IMR-90 (cell line): ENCODE measurements at regions not wholly inside any gene's neighbourhood (a gene's known extent, or its start where the extent isn't known, plus 50 kb on each side); places are given as distances from the start of the nearest gene placed in this dataset.

Experiments
- ATAC-seq: fragments of 200-7000 bp; cut with Tn5 transposase; 2 replicates; pipeline ENCODE4 v1.9.1; 2020; ENCODE audit warnings: low read depth, mild to moderate bottlenecking, moderate library complexity
- BruUV-seq: library from RNA; stranded (reverse); fragments of 400-500 nt; replicated peaks from 2 replicates; lab custom pipeline; 2021; lab: Mats Ljungman, UMichigan
- CTCF ChIA-PET: fragments of 300-600 bp; formaldehyde crosslinking; extraction: SDS; loops from one replicate; lab custom pipeline; 2021; ENCODE audit warnings: antibody characterized with exemption; lab: Yijun Ruan, JAX
- POLR2A ChIA-PET: fragments of 300-600 bp; sonication (Branson Sonifier 250); formaldehyde crosslinking; loops from one replicate; lab custom pipeline; 2022; ENCODE audit warnings: antibody characterized with exemption; ENCODE audit not compliant: unreplicated experiment; lab: Charles Lee
- DNase-seq: peaks from one replicate; pipeline ENCODE4 v3.0.0; 2013
- H2AFZ ChIP-seq: replicated peaks from 2 replicates; pipeline ENCODE3; 2013; ENCODE audit warnings: low read length, mild to moderate bottlenecking; ENCODE audit not compliant: poor library complexity
- H2AK5ac ChIP-seq: 2 replicates; pipeline ENCODE4 v1.6.1; 2013; ENCODE audit warnings: low read depth, low read length, inconsistent platforms
- H2AK9ac ChIP-seq: replicated peaks from 2 replicates; pipeline ENCODE3; 2013; ENCODE audit warnings: mild to moderate bottlenecking, low read depth, low read length, moderate library complexity; ENCODE audit not compliant: poor library complexity
- H2BK120ac ChIP-seq: 2 replicates; pipeline ENCODE4 v1.6.1; 2013; ENCODE audit warnings: low read depth, low read length, inconsistent platforms
- H2BK15ac ChIP-seq: 3 replicates; pipeline ENCODE4 v1.6.1; 2013; ENCODE audit warnings: low read depth, low read length, inconsistent platforms
- H2BK20ac ChIP-seq: 2 replicates; pipeline ENCODE4 v1.6.1; 2013; ENCODE audit warnings: low read depth, mild to moderate bottlenecking, inconsistent platforms, low read length, moderate library complexity
- H2BK5ac ChIP-seq: 2 replicates; pipeline ENCODE4 v1.6.1; 2013; ENCODE audit warnings: mild to moderate bottlenecking, low read depth, low read length, inconsistent platforms; ENCODE audit not compliant: poor library complexity, severe bottlenecking
- H3K14ac ChIP-seq: replicated peaks from 2 replicates; pipeline ENCODE4 v1.6.1; 2013; ENCODE audit warnings: low read depth, low read length, inconsistent platforms
- H3K18ac ChIP-seq: 2 replicates; pipeline ENCODE4 v1.6.1; 2013; ENCODE audit warnings: low read depth, low read length, control low read depth
- H3K23ac ChIP-seq: 2 replicates; pipeline ENCODE4 v1.6.1; 2013; ENCODE audit warnings: low read depth, low read length, inconsistent platforms
- H3K27ac ChIP-seq: 2 replicates; pipeline ENCODE4 v1.5.1; 2013; ENCODE audit warnings: mild to moderate bottlenecking, control low read depth, low read length; ENCODE audit not compliant: insufficient read depth
- H3K27me3 ChIP-seq: 2 replicates; pipeline ENCODE4 v1.6.1; 2013; ENCODE audit warnings: low read length; ENCODE audit not compliant: control insufficient read depth, insufficient read depth
- H3K36me3 ChIP-seq: 2 replicates; pipeline ENCODE4 v1.6.1; 2013; ENCODE audit warnings: low read length, mixed read lengths; ENCODE audit not compliant: control insufficient read depth, insufficient read depth
- H3K4ac ChIP-seq: 2 replicates; pipeline ENCODE4 v1.6.1; 2013; ENCODE audit warnings: low read depth, low read length, inconsistent platforms
- H3K4me1 ChIP-seq: 2 replicates; pipeline ENCODE4 v1.6.1; 2013; ENCODE audit warnings: low read length, mixed read lengths; ENCODE audit not compliant: control insufficient read depth, insufficient read depth
- H3K4me2 ChIP-seq: 2 replicates; pipeline ENCODE4 v1.6.1; 2013; ENCODE audit warnings: low read depth, mild to moderate bottlenecking, control low read depth, low read length, moderate library complexity
- H3K4me3 ChIP-seq: 2 replicates; pipeline ENCODE4 v1.5.1; 2013; ENCODE audit warnings: low read depth, mild to moderate bottlenecking, control low read depth, low read length, moderate library complexity; ENCODE audit not compliant: insufficient read depth
- H3K56ac ChIP-seq: 2 replicates; pipeline ENCODE4 v1.6.1; 2013; ENCODE audit warnings: low read length, inconsistent platforms; ENCODE audit not compliant: insufficient read depth; ENCODE audit errors: extremely low read depth
- H3K79me1 ChIP-seq, 2 experiments: 2 replicates each; pipeline ENCODE4 v1.6.1; 2013; ENCODE audit warnings: low read length in 2 of 2, inconsistent platforms in 1 of 2, low read depth in 1 of 2
- H3K9ac ChIP-seq: 2 replicates; pipeline ENCODE4 v1.6.1; 2013; ENCODE audit warnings: low read depth, low read length, control low read depth
- H3K9me1 ChIP-seq: 2 replicates; pipeline ENCODE4 v1.6.1; 2013; ENCODE audit warnings: low read length, inconsistent platforms; ENCODE audit not compliant: insufficient read depth
- H3K9me3 ChIP-seq: 2 replicates; pipeline ENCODE4 v1.6.1; 2013; ENCODE audit warnings: low read length; ENCODE audit not compliant: control insufficient read depth, insufficient read depth
- H4K20me1 ChIP-seq: 2 replicates; pipeline ENCODE4 v1.6.1; 2013; ENCODE audit warnings: low read length, inconsistent platforms; ENCODE audit not compliant: insufficient read depth
- H4K5ac ChIP-seq: 2 replicates; pipeline ENCODE4 v1.6.1; 2013; ENCODE audit warnings: mild to moderate bottlenecking, low read depth, low read length, control low read depth
- H4K8ac ChIP-seq, 2 experiments: 2 replicates each; pipeline ENCODE4 v1.6.1; 2013; ENCODE audit warnings: low read depth in 2 of 2, low read length in 2 of 2, control low read depth in 1 of 2, inconsistent platforms in 1 of 2
- H4K91ac ChIP-seq: 2 replicates; pipeline ENCODE4 v1.6.1; 2013; ENCODE audit warnings: low read depth, low read length, inconsistent platforms; ENCODE audit not compliant: insufficient read depth
- CTCF ChIP-seq: conservative IDR thresholded peaks from 2 replicates; pipeline ENCODE4 v1.5.1; 2012; ENCODE audit warnings: mild to moderate bottlenecking, low read depth, low read length, improper control_type of control experiment
- ELK1 ChIP-seq: fragments of 150-350 bp; IDR thresholded peaks from 2 replicates; pipeline ENCODE4 v1.6.1; 2016; ENCODE audit warnings: low read depth, mild to moderate bottlenecking, low read length, moderate library complexity, borderline replicate concordance
- FOS ChIP-seq: fragments of 150-350 bp; IDR thresholded peaks from 2 replicates; pipeline ENCODE4 v1.6.1; 2016; ENCODE audit warnings: low read depth, low read length
- MAFK ChIP-seq: IDR thresholded peaks from 2 replicates; pipeline ENCODE4 v1.6.1; 2012; ENCODE audit warnings: low read depth, low read length, improper control_type of control experiment
- POLR2A ChIP-seq: IDR thresholded peaks from 2 replicates; pipeline ENCODE4 v1.6.1; 2012; ENCODE audit warnings: mild to moderate bottlenecking, low read depth, low read length
- RCOR1 ChIP-seq: IDR thresholded peaks from 2 replicates; pipeline ENCODE4 v1.6.1; 2012; ENCODE audit warnings: mild to moderate bottlenecking, low read length, improper control_type of control experiment; ENCODE audit not compliant: insufficient replicate concordance
- RFX5 ChIP-seq: IDR thresholded peaks from 2 replicates; pipeline ENCODE4 v1.8.0; 2012; ENCODE audit warnings: low read depth, mild to moderate bottlenecking, low read length, moderate library complexity
- SMC3 ChIP-seq: fragments of 150-350 bp; IDR thresholded peaks from 2 replicates; pipeline ENCODE4 v1.6.1; 2016; ENCODE audit warnings: low read depth, mild to moderate bottlenecking, antibody characterized with exemption, low read length, moderate library complexity
- WGBS, 2 experiments: methylation state at CpG; one replicate each; pipeline versions ENCODE4 v1.1.5 to v1.1.7; 2013; ENCODE audit warnings: missing lambda C conversion rate in 2 of 2; ENCODE audit not compliant: insufficient read length in 1 of 2; ENCODE audit errors: extremely low coverage in 2 of 2; 5-methylcytosine and 5-hydroxymethylcytosine counted together
- dilution Hi-C: fragments of 300-500 bp; cut with HindIII; formaldehyde crosslinking; loops from one replicate; pipeline ENCODE4 v1.14.3; 2018; ENCODE audit warnings: low sequenced_read_pairs; ENCODE audit not compliant: unreplicated experiment
- in situ Hi-C: fragments of 300-500 bp; cut with MboI; formaldehyde crosslinking; loops from 3 replicates; pipeline ENCODE4 v1.14.3; 2019; ENCODE audit warnings: low sequenced_read_pairs, inconsistent platforms, mixed read lengths
- intact Hi-C: fragments of 100-400 bp; cut with micrococcal nuclease; formaldehyde crosslinking; loops from 2 replicates; pipeline ENCODE4 v1.10.0; 2022

- Histone ChIP-seq H4K20me1 (no peaks in the 10 kb centered on the region), H4K8ac (no peak overlapping the region), H3K4me2 (no peak overlapping the region), H3K27ac (no peak overlapping the region), H2BK5ac (no peak overlapping the region), H4K5ac (no peak overlapping the region), H3K9me1 (no peaks in the 10 kb centered on the region), H3K18ac (no peak overlapping the region), H3K27me3 (no peaks in the 10 kb centered on the region), H4K91ac (no peak overlapping the region), H2BK120ac (no peak overlapping the region), H3K4me3 (no peak overlapping the region), H3K79me1 (no peaks in the 10 kb centered on the region), H2AK9ac (no peak overlapping the region), H3K9me3 (peaks cover 4% of the 10 kb centered on the region; the same call in 1 of the 2 replicates), H3K23ac (no peak overlapping the region), H2AK5ac (no peak overlapping the region), H3K36me3 (no peaks in the 10 kb centered on the region), H3K4me1 (no peaks in the 10 kb centered on the region), H3K9ac (no peak overlapping the region), H2AFZ (no peak overlapping the region), H2BK20ac (no peak overlapping the region), H3K4ac (no peak overlapping the region), H3K14ac (no peak overlapping the region), H2BK15ac (no peak overlapping the region), H3K56ac (no peak overlapping the region)
- intact Hi-C loops = no loop called here
- no peak for TF ChIP-seq POLR2A
- TF ChIP-seq RFX5 = no peak
- no peak for TF ChIP-seq MAFK
- TF ChIP-seq FOS = no peak
- TF ChIP-seq SMC3 = no peak
- no peak for TF ChIP-seq ELK1
- no peak for TF ChIP-seq CTCF
- no peak for TF ChIP-seq RCOR1
- no CpG with 5 or more reads among the region's 1 CpG for WGBS, 2 experiments
- DNase-seq (no peak), ATAC-seq (no peak)
- dilution Hi-C loops = no loop called here
- ChIA-PET CTCF (no interaction called here), POLR2A (no interaction called here)
- no TSS peak for BruUV-seq
- in situ Hi-C loops = no loop called here
Measured at GRCh38 chr4:170214101-170214500, 124.3 kb upstream of the AADAT start.
